Stimulated activated CD4-positive, alpha-beta T cell treated with anti-CD3 and anti-CD28 coated beads, TNF-alpha, amount 100 ng/mL, for 48 hours (primary cell): ENCODE measurements at regions not wholly inside any gene's neighbourhood (a gene's known extent, or its start where the extent isn't known, plus 50 kb on each side); places are given as distances from the start of the nearest gene placed in this dataset.

Experiments used
- DNase-seq, 3 donors: peaks; one replicate each; pipeline ENCODE4 v3.0.0-alpha.2; 2020; ENCODE audit warnings: low read depth in 3 of 3

GRCh38 chr2:204108781-204109295, 172.3 kb downstream of the ICOS start:
- peak in 2 of 3 donors; percentile 10 to 29 for DNase-seq

- no peak for DNase-seq
These were observed 173.1 kb downstream of the ICOS start for GRCh38 chr2:204109681-204110080.

DNA sequence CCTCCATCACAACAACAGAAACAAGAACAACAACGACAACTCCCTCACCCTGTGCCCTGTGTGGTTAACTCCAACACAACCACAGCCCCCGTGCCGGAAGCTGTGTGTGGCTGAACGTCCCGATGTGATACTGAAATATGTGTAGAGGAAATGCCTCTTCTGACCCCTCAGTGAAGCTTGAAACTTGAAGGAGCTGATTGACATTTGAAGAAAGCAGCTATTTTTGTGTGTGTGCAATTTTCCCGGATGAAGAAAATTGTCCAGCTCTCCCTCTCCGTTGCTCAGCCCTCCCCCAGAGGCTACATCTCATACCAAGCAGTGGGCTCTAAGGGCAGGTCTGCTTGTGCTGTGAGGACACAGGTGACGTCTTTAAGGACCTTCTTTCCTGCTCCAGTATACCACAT, 173.8 kb downstream of the ICOS start:
- peak; percentile 29 to 43 (median 40) for DNase-seq

DNA sequence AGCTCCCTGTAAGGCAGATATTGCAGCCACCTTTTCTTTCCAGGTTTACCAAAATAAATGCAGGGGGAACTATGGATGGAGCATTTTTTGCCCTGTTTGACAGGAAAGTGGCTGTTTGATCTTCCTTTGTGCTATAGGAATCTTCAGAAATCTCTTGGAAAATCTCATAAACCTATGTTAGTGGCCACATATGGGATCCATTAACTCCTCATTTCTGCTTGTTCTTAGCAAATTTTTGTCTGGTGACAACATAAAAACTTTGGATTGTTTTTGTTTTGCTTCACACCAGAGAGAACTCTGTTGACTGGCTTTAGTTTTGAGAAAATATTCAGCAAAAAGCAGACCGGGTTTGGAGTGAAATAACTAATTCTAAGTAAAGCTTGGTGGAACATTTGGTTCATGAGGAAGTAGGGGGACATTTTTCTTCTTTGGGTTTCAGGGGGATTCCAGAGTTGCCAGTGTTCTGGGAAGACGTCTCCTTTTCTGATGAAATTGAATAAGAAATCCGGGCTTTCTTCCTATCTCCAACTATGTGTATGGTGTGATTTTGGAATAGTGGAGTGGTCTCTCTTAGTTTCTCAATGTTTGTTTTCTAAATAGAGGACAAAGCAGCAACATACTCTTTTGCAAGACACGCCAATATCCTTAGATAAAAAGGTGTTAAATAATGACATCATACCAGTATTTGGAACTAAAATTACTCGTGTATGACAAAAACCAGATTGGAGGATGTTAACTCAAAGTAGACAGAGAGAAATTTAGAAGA, 174.4 kb downstream of the ICOS start:
- DNase-seq: no peak

DNA sequence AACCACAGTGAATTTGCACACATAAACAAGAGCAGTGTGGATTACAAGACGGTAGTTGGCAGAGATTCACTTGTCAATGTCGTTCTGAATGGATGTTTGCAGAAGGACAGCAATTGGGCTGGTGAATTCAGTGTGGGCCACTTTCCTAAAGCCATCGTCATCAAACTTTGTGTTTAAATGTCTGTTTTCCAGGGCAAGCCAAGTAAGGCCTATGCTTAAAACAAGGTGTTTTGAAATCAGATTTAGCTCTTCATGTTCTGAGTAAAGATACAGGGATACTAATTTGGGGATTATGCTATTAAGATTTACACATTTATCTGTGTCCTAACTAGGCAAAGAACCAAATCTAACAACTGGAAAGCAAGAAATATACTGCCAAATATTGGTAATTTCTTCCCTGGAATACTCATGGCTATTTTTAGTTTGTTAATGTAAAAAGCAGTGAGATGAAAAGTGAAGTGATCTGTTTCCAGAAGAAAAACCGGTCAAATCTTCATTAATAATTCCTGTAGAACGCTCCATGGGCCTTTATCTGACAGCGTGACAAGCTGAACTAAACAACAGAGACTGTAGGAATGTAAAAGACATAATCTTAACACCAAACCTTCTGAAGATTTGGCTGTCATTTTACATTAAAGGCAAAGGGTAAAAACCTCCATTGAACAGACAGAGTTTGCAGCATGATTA, 175.7 kb downstream of the ICOS start:
- no peak for DNase-seq

DNA sequence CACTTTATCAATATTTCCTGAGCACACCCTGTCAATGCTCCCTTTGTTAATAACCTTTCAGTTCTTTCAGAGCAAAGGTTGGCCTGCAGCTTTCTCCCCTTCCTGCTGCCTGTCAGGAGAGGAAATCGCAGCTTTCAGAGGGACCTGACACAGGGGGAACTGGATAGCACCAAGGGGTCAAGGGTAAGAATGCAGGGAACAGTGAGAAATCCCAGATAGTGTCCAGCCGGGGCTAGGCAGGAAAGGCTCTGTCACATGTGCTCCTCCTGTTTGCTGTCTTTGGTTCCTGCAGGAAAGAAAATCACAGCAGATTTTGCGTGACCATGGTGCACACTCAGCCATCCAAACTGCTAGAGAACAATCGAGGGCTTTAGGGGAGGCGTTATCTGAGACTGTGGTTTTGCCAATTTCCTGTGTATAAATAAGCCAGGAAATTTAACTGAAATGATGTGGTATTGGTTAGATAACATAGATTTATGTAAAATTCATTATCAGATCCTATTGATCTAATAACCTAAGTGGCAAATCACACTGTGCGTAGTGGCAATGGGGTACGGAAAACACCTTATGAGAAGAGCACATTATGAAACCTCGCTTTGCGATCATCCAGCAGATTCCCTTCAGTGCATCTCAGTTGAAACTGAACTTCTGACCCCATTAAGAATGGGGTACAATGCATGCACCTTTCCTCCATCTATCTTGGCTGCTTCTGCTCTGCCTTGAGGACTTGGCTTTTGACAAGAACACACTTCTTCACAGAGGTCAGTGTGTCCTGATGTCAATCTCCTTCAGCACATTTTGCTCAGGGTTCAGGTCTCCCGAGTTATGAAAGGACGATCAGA, 178.0 kb downstream of the ICOS start:
- DNase-seq: no peak

- no peak for DNase-seq
These were observed 178.8 kb downstream of the ICOS start for GRCh38 chr2:204115137-204116056.

DNA sequence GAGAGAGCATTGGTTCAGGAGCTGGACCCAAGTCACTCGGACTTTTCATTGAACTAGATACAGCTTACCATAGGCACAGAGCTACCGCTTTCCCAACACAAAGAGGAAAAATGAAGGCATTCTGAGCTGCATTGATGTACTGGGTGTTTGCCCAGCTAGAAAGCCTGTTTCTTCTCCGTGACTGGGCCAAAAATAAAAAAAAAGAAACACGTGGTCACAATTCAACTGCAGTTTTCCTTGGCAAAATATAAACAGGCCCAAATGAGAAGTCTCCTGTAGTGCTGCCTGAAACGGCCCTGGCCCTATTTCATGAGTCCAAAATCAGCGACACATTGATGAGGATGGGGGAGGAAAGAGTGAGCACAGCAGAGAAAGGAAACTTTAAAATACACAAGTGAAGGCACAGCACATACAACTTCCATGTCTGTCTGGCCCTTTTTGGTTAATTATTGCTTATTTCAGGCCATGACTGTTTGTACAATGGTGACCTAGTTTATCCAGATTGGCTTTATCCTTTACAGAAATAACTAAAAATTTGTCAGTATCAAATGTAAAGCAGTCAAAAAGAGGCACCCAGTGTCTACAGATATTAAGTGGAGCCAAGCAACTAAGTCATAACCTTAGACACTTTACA, 179.7 kb downstream of the ICOS start:
- DNase-seq: no peak

- no peak for DNase-seq
These were observed 185.9 kb downstream of the ICOS start for GRCh38 chr2:204122425-204122824.

DNA sequence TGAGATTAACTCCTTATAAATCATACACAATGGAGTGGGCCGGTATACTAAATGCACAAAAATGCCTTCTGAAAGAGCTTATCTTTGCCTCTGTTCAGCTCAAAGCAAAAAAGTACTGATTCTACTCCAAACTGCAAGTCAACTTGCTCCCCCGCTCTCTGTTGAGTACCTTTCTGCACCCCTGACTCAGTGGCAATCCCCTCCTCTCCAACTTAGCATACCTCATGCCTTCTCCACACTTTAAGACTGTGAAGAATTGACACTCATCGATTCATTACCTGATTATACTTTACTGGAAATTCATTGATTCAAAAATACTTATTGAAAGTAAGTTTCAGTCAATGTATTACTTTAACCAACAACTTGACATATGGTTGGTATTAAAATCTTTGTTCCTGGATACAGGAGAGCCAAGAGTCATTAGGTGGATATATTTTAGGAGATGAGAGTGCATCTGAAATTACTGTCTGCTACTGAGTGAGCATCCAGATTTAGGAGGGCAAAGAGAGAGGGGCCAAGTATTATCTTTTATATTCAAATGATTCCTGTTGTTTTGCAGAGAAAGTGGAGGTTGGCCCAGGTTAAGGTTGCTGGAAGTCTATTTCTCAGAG, 187.7 kb downstream of the ICOS start:
- DNase-seq: no peak

DNA sequence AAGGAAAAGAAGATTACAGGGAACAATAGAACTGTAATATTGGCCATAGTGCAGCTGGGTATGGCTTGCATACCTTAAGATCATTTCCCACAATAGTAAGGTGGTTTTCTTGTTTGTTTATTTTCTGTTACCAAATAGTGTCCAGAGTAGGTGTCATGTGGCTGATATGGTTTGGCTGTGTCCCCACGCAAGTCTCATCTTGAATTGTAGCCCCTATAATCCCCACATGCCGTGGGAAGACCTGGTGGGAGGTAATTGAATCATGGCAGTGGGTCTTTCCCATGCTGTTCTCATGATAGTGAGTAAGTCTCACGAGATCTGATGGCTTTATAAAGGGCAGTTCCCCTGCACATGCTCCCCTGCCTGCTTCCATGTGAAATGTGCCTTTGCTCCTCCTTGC, 190.1 kb downstream of the ICOS start:
- no peak for DNase-seq

- DNase-seq: no peak
These were observed 190.7 kb downstream of the ICOS start for GRCh38 chr2:204127238-204127637.

GRCh38 chr2:204129591-204130294, 193.2 kb downstream of the ICOS start:
- no peak for DNase-seq

DNA sequence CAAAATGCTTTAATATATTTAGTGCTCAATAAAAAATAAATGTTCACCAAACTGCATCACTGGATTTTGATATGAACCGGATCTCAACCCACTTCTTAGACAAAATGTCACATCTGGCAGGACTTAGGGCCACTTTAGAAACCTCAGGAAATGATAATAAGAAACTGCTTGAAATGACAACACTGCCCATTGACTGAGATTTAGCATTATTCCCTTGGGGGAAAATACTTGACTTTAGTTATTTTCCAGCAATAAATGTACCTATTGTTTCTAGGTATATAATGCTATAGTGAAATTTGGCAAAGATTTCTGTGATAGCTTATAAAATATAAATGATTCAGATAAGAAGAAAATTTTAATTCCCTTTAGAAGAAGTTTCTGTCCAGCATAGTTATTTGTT, 195.1 kb downstream of the ICOS start:
- no peak for DNase-seq

GRCh38 chr2:204133476-204133875, 196.9 kb downstream of the ICOS start:
- no peak for DNase-seq

DNA sequence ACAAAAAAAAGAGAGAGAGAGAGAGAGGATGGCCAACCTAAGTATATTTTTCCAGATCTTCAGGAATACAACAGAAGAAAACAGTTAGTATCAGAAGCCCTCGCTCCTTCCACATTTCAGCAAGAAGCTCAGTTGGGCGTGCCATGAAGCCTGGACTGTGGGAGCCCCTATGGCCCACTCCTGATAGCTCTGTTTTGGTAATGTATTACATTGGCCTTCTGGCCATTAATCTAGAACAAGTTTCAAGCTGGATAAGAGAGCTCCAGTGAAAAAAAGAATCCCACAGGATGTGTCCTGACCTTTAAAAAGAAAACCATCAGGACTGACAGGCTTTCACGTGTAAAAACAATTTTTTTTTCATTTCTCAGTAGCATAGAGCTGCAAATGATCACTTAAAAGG, 197.9 kb downstream of the ICOS start:
- DNase-seq: no peak

DNA sequence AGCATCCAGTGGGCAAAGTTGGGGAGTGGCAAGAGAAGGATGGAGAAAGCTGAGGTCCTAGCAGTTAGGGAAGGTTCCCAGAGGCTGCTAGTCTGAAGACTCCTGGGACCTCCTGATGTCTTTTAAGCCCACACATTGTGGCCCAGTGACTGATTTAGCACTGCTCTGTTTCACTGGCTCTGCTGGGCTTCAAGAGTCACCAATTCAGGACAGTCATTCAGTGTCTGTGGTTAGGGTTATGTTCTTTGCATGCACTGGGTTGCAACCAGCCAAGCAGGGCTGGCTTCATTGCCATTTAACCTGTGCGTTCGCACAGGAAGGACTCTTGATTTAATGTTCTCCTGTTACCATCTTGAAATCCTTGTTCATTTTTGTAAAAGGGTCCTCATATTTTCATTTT, 199.2 kb downstream of the ICOS start:
- no peak for DNase-seq

GRCh38 chr2:204138206-204138605, 201.6 kb downstream of the ICOS start:
- DNase-seq: no peak

DNA sequence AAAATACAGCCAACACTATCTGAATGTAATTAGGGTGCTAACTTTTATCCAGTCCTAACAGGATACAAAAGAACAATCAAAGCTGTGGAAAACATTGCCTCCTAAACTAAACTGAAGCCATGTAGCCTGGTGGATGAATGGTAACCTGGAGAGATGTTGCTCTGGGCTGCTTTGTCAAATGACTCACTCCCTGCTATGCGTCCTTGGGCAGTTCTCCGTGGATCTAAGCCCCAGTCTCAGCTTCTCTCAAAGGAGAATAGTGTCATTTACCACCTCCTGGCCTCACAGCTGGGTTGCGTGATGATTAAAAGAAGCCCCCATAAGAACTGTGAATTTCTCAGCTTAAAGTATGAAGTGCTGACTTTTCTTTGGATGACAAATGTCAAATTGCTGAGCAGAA, 203.7 kb downstream of the ICOS start:
- DNase-seq: no peak
